ENCODE measurements at regions not wholly inside any gene's neighbourhood (a gene's known extent, or its start where the extent isn't known, plus 50 kb on each side); places are given as distances from the start of the nearest gene placed in this dataset.
A peak's percentile ranks its signal among the peaks of the same experiment; 100 is the strongest.
"Not testable (repeated sequence)": the region's sequence is repeated elsewhere in the genome, so short reads cannot be mapped to it uniquely, and the experiment has no call there.

DNA sequence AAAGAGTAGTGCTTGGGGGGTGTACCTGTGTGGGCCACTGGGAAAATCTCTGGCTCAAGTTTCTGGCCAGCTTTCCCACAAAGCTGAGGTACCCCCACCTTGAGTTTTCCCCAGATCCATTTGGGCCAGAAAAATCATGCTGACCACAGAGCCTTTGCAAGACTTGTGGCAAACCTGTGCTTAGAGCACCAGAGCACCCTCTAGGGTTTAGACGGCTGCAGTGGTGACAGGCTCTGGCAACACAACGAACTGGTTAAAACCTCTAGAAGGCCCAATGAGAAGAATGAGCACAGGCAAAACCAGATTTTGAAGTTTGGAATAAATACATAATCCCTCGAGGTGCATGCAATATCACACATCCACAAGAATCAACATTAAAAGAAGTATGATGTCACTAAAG is 290.7 kb upstream of the FOLH1 start:
- no peak overlapping the region for H3K4me3 ChIP-seq (ENCODE audit: low read length)
- TF ChIP-seq, protein P1, sequence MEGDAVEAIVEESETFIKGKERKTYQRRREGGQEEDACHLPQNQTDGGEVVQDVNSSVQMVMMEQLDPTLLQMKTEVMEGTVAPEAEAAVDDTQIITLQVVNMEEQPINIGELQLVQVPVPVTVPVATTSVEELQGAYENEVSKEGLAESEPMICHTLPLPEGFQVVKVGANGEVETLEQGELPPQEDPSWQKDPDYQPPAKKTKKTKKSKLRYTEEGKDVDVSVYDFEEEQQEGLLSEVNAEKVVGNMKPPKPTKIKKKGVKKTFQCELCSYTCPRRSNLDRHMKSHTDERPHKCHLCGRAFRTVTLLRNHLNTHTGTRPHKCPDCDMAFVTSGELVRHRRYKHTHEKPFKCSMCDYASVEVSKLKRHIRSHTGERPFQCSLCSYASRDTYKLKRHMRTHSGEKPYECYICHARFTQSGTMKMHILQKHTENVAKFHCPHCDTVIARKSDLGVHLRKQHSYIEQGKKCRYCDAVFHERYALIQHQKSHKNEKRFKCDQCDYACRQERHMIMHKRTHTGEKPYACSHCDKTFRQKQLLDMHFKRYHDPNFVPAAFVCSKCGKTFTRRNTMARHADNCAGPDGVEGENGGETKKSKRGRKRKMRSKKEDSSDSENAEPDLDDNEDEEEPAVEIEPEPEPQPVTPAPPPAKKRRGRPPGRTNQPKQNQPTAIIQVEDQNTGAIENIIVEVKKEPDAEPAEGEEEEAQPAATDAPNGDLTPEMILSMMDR (conservative IDR thresholded peaks at IDR 0.05; ENCODE audit: low read depth, low read length), result no peak
- no peak for DNase-seq (ENCODE audit: low read depth)

DNA sequence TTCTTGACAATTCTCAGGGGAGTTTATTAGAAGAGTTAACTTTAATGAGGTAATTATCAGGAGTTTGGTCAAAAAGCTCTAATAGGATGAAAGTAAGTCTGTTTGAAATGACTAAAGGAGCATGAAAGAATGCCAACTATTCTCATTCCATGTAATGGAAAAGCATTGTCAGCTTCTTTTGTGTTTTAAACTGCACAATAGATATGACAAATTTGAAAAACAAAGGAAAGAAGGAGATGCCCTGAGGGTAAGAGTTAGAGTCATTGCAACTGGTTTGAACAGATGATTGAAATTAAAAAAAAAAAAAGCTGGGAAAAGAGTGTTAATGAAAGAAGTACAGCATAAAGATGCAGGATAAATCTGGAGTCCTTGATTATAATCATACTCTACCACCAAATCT is 296.8 kb upstream of the FOLH1 start:
- TF ChIP-seq, protein P1 (conservative IDR thresholded peaks at IDR 0.05; ENCODE audit: low read depth, low read length), result no peak

DNA sequence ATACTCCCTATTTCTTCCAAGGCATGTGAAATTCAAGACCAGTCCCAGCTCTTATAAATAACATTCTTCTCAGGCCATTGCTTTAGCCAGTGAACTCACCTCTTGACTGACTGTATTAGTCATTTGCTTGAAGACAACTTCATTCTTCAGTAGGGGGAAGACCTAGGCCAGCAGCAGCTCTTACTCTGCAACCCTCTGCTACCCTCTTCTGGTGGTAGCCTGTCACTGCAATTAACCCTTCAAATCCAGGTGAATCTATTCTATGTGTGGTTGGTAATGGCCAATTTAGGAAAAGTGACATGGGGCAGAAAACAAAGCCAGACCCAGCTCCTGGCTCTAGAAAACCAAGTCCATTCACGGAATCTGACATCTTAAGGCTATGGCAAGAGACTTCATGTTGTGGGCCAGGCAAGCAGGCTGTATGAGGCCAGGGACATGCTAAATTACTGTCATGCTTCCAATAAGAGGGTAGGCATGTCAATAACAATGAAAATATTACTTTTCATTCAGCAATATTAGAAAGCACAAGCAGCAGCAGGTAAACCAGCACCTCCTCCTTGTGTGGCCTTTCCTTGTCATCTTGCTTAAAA is 317.9 kb upstream of the FOLH1 start:
- TF ChIP-seq, protein P1 (conservative IDR thresholded peaks at IDR 0.05; ENCODE audit: low read depth, low read length), result peak; percentile 49
- DNase-seq (ENCODE audit: low read depth); H3K4me3 ChIP-seq (ENCODE audit: low read length): not testable (repeated sequence)

More for the DNA sequence above, 296.8 kb upstream of the FOLH1 start:
- H3K4me3 ChIP-seq (ENCODE audit: low read length), result no peak overlapping the region
- no peak for DNase-seq (ENCODE audit: low read depth)

DNA sequence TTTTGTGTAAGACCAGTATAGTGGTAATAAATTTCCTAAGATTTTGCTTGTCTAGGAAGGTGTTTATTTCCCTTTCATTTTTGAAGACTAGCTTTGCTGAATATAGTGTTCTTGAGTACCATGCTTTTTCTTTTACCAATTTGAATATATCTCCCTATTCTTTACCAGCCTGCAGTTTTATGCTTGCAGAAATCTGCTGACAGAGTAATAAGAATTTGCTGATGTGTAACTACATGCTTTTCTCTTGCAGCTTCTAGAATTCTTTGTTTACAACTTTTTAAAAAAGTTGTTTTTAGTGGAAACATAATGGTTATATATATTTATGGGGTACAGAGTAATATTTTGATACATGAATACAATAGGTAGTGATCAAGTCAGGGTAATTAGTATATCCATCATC is 324.8 kb upstream of the FOLH1 start:
- DNase-seq (ENCODE audit: low read depth), result no peak
- TF ChIP-seq, protein P1 (conservative IDR thresholded peaks at IDR 0.05; ENCODE audit: low read depth, low read length), result no peak
- no peak overlapping the region for H3K4me3 ChIP-seq (ENCODE audit: low read length)

DNA sequence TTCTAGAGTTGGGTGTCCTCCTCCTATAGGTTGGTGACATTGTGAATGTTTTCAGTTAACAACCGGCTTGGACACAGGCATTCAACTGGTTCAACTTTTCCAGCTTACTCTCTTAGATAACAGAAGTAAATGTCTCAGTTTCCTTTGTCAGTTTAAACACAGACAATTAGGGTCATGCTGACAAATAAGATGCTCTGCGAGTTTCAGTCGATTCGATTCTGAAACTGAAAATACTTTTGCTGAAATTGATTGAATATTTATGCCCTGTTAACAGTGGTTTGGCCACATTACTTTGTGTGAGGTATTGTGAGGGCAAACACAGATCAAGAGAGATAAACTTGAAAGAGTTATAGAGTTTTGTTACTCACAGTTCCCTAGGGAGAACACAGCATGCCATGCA is 330.5 kb upstream of the FOLH1 start:
- DNase-seq (ENCODE audit: low read depth); H3K4me3 ChIP-seq (ENCODE audit: low read length): not testable (repeated sequence)

DNA sequence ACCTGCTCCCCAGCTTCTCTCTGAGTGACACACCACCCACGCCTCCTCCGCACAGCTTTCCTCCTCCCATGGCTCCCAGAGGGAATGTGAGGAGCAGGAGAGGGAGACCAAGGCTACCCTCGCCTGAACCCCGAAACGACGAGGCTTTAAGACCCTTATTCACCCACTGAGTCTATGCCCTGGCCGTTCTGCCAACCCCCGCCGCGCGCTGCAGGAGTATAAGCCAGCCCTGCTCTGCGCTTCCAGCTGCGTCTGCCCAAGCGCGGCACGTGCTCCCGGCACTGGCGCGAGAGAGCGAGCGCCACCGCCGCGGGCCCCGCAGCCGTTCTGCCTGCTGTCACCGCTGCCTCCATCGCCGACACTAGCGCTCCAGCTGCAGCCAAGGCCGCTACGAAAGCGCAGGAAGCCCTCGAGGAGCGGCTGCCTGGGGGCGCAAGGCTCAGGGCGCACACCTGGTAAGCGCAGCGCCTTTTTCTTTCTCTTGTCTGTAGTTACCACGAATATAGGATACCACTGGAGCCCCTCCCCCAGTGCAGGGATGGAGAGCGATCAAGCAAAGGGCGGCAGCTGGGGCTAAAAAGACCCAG is 350.0 kb upstream of the FOLH1 start:
- not testable (repeated sequence) for DNase-seq (ENCODE audit: low read depth); H3K4me3 ChIP-seq (ENCODE audit: low read length)

DNA sequence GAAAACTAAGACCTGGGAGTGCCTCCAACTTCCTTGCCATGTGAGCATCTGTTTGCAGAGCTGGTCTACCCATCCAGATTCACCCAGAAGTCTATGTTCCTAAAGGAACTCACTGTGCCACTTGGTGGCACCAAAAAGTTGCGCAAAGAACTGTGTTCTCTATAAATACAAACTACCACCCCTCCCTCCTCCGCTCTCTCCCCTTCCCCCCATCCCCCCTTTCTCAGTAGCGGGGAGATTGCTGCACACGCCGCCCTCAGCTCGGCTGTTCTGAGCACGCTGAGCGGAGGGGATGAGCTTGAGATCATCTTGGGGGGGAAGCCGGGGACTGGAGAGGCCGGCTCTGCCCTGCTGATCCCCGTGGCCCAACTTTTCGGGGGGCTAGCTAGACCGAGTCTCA is 352.2 kb upstream of the FOLH1 start:
- H3K4me3 ChIP-seq (ENCODE audit: low read length); DNase-seq (ENCODE audit: low read depth): not testable (repeated sequence)

DNA sequence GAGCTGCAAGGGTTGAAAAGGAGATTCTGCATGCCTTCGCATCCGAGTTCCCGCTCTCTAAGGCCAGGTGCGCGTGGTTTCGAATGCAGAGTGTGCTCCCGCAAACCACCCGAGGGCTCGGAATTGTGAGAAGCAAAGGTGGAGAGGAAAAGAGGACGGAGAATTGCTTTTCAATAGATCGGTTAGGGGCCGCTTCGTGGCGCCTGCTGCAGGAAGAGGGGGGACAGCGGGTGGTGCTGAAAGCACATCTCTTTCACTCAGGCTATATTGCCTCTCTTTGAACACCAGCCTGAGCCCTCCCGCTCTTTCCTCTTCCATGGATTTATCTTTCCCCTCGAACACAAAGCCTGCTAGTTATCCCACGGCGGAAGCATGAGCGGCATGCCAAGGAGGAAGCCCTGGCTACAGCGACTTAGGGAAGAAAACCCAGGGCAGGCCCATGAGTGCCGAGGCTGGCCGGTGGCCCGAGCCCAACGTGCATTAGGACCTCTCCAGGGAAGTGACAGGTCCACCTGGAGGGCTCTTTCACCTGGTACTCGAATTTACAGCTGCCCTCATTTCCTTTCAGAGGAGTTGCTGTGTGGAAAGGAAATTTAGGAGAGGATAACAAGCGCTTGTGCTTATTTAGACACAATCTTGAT is 353.0 kb upstream of the FOLH1 start:
- not testable (repeated sequence) for H3K4me3 ChIP-seq (ENCODE audit: low read length)

DNA sequence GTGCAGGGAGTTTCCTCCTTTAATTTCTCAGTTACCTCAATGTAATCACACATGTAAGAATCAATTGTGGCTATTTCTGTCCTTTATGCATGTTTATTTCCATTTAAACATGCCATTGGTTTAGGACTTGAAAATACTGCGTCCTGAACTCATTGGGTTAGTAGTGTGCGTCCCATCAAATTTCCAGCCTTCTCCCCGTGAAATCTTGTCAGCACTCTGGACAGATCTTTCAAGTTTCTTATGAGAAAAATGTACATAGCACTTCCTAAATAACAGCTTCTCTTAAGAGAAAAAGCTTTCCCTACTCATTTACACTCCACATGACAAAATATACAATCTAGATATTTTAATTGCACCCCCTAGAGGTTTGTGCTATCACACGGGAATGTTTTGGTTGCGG is 353.9 kb upstream of the FOLH1 start:
- H3K4me3 ChIP-seq (ENCODE audit: low read length); DNase-seq (ENCODE audit: low read depth): not testable (repeated sequence)

More for the DNA sequence above, 353.0 kb upstream of the FOLH1 start:
- not testable (repeated sequence) for DNase-seq (ENCODE audit: low read depth)

DNA sequence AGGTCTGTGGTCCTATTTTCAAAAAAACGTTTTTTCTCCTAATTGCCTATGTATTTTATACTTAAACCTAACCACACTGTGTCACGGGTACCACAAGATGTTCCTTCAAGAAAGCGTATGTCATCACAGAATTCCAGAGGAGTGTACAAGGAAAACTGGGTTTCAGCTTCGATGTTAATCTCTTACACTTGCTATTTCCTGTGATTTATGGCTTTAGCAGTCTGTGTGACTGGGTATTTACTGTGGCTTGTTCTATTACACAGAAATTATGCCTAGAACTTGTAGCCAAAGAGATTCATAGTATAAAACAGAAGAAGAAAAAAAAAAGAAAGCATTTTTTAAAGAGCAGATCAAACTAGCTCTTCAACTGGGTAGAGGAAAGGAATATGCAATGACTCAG is 371.1 kb upstream of the FOLH1 start:
- not testable (repeated sequence) for DNase-seq (ENCODE audit: low read depth); H3K4me3 ChIP-seq (ENCODE audit: low read length)

DNA sequence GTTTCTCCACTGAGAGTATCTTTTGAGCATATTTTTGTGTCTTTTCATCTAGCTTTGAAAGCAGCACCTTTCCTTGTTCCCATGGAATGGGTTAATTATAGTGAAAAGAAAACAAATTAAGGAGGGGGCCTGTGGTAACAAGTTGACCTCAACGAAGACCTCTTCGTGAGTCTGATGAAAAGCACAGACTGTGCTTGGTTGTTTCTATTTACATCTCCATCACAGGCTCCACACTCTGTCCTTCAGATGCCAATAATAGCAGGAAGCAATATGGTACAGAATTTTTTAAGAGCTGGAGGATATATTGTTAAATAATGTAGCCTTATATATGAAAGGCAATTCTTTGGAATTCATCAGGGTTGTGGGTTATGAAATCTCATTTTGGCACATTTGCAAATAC is 366.7 kb upstream of the OR4C13 start:
- not testable (repeated sequence) for DNase-seq (ENCODE audit: low read depth); H3K4me3 ChIP-seq (ENCODE audit: low read length)

DNA sequence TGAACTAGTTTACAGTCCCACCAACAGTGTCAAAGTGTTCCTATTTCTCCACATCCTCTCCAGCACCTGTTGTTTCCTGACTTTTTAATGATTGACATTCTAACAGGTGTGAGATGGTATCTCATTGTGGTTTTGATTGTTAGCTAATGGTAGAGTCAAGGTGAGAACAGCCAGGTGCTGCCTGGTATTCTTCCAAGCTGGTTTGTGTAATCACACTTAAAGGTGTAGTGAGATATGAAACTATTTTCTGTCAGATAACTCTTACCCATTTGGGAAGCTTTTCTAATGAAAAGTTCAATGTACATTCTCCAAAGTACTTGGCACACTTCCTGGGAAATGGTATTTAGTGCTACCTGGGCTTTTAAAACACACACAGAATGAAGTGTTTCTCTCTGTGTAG is 343.3 kb upstream of the OR4C13 start:
- DNase-seq (ENCODE audit: low read depth), result not testable (repeated sequence)

DNA sequence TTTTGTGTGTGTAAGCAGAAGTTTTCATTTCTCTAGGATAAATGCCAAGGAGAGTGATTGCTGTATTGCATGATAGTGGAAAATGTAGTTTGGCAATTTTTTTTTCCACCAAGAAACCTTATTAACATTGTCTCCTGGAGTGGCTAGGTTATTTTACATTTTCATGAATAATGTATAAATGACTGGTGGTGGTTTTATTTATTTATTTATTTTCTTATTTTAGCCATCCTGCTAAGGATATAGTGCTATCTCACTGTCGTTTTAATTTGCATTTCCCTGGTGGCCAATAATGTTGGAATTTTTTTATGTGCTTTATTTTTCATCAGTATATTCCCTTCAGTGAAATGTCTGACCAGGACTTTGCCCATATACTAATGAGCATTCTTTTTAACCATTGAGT is 328.3 kb upstream of the OR4C13 start:
- not testable (repeated sequence) for H3K4me3 ChIP-seq (ENCODE audit: low read length)

More for the DNA sequence above, 343.3 kb upstream of the OR4C13 start:
- H3K4me3 ChIP-seq (ENCODE audit: low read length), result not testable (repeated sequence)

DNA sequence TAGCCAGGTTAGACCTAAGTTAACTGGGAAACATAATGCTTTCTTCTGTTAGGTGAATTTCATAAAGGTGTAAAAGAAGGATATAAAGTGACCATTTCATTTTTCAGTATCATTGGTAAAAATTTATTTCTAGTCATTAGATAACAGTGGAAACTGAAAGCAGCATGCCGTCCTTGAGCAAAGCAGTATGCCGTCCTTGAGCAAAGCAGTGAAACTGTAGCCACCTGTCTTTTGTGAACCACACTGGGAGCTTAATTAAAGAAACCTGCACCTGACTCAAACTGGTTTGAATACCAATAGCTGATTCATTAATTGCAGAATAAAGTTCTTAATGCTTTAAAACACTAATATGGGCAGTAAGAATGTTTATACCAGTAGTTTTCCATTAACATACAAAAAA is 281.5 kb upstream of the OR4C13 start:
- H3K4me3 ChIP-seq (ENCODE audit: low read length); DNase-seq (ENCODE audit: low read depth): not testable (repeated sequence)

More for the DNA sequence above, 328.3 kb upstream of the OR4C13 start:
- not testable (repeated sequence) for DNase-seq (ENCODE audit: low read depth)

DNA sequence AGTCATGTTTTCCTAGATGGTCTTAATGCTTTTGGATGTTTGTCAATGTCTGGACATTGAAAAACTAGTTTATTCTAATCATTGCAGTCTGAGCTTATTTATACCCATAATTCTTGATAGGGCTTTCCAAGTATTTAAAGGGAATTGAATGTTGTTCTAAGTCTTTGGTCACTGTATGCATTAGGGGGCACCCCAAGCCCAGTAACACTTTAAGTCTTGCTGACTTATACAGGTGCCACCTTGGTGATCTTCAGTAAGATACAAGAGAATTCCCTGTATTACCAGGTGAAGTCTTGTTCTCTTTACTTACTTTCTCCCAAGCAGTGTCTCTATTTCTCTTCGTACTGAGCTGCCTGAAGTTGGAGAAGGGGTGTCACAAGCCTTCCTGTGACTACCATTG is 250.1 kb upstream of the OR4C13 start:
- not testable (repeated sequence) for H3K4me3 ChIP-seq (ENCODE audit: low read length); DNase-seq (ENCODE audit: low read depth)

Data from retinal pigment epithelial cell (primary cell).